Tibial nerve (tissue), 4 donors: ENCODE measurements at regions not wholly inside any gene's neighbourhood (a gene's known extent, or its start where the extent isn't known, plus 50 kb on each side); places are given as distances from the start of the nearest gene placed in this dataset.

Experiments
- DNase-seq, 2 donors: peaks; one replicate each; pipeline ENCODE4 v3.0.0-alpha.2; 2019; ENCODE audit warnings: low spot score in 2 of 2
- H3K27ac ChIP-seq, 4 donors: fragments of 200-600 bp; sonication (generic) in 3 of 4; one replicate each; pipeline ENCODE4 v1.5.1; 2017 to 2019; ENCODE audit warnings: mild to moderate bottlenecking in 1 of 4
- H3K27me3 ChIP-seq, 2 donors: fragments of 200-600 bp; sonication (generic) in 1 of 2; one replicate each; pipeline versions ENCODE4 v1.5.1 to v1.6.0; 2017 to 2019
- H3K36me3 ChIP-seq, 3 donors: fragments of 200-600 bp; sonication (generic); one replicate each; pipeline ENCODE4 v1.5.1; 2018 to 2019
- H3K4me1 ChIP-seq, 4 donors: fragments of 200-600 bp; sonication (generic) in 3 of 4; one replicate each; pipeline ENCODE4 v1.5.1; 2017 to 2019
- H3K4me3 ChIP-seq, 4 donors: fragments of 200-600 bp; sonication (generic) in 3 of 4; one replicate each; pipeline ENCODE4 v1.5.1; 2017 to 2019; ENCODE audit warnings: mild to moderate bottlenecking in 1 of 4, moderate library complexity in 1 of 4
- H3K9me3 ChIP-seq, 4 donors: fragments of 200-600 bp; sonication (generic) in 3 of 4; one replicate each; pipeline ENCODE4 v1.5.1; 2017 to 2019
- EP300 ChIP-seq, 2 donors: sonication (generic); formaldehyde crosslinking; IDR thresholded peaks; one replicate each; pipeline ENCODE4 v1.6.1; 2017; ENCODE audit warnings: antibody characterized with exemption in 2 of 2, mild to moderate bottlenecking in 1 of 2
- POLR2A ChIP-seq, 2 donors: fragments of 450-650 bp; IDR thresholded peaks; one replicate each; pipeline ENCODE4 v1.6.1; 2017; ENCODE audit warnings: antibody characterized with exemption in 2 of 2, mild to moderate bottlenecking in 2 of 2, moderate library complexity in 2 of 2
- WGBS, 2 donors: methylation state at CpG; one replicate each; pipeline ENCODE4 v1.1.5; 2018; 5-methylcytosine and 5-hydroxymethylcytosine counted together
- TF ChIP-seq, protein P1 (sequence below), 5 experiments: fragments of 200-600 bp in 3 of 5; fragments of 450-650 bp in 2 of 5; sonication (generic) in 3 of 5; IDR thresholded peaks; one replicate each; pipeline ENCODE4 v1.5.1; 2016 to 2019; ENCODE audit warnings: antibody characterized with exemption in 5 of 5, mild to moderate bottlenecking in 3 of 5, moderate library complexity in 2 of 5

GRCh38 chr10:4058514-4059029 lies 273.6 kb upstream of the KLF6 start:
- TF ChIP-seq, protein P1, sequence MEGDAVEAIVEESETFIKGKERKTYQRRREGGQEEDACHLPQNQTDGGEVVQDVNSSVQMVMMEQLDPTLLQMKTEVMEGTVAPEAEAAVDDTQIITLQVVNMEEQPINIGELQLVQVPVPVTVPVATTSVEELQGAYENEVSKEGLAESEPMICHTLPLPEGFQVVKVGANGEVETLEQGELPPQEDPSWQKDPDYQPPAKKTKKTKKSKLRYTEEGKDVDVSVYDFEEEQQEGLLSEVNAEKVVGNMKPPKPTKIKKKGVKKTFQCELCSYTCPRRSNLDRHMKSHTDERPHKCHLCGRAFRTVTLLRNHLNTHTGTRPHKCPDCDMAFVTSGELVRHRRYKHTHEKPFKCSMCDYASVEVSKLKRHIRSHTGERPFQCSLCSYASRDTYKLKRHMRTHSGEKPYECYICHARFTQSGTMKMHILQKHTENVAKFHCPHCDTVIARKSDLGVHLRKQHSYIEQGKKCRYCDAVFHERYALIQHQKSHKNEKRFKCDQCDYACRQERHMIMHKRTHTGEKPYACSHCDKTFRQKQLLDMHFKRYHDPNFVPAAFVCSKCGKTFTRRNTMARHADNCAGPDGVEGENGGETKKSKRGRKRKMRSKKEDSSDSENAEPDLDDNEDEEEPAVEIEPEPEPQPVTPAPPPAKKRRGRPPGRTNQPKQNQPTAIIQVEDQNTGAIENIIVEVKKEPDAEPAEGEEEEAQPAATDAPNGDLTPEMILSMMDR (IDR thresholded peaks at IDR 0.05) = no peak
- peak; percentile 50 to 66 for TF ChIP-seq EP300 (IDR thresholded peaks at IDR 0.05)
- peaks cover 0 to 29% (median 8%) of the 10 kb centered on the region in 4 donors for H3K4me1 ChIP-seq
- 75 to 80% methylated on average over 10 of the region's 10 CpGs for WGBS, 2 donors
- no peaks in the 10 kb centered on the region for H3K27me3 ChIP-seq
- DNase-seq = no peak
- no peaks in the 10 kb centered on the region for H3K9me3 ChIP-seq
- no peaks in the 10 kb centered on the region for H3K36me3 ChIP-seq
- H3K4me3 ChIP-seq = no peak overlapping the region
- H3K27ac ChIP-seq = no peak overlapping the region

DNA sequence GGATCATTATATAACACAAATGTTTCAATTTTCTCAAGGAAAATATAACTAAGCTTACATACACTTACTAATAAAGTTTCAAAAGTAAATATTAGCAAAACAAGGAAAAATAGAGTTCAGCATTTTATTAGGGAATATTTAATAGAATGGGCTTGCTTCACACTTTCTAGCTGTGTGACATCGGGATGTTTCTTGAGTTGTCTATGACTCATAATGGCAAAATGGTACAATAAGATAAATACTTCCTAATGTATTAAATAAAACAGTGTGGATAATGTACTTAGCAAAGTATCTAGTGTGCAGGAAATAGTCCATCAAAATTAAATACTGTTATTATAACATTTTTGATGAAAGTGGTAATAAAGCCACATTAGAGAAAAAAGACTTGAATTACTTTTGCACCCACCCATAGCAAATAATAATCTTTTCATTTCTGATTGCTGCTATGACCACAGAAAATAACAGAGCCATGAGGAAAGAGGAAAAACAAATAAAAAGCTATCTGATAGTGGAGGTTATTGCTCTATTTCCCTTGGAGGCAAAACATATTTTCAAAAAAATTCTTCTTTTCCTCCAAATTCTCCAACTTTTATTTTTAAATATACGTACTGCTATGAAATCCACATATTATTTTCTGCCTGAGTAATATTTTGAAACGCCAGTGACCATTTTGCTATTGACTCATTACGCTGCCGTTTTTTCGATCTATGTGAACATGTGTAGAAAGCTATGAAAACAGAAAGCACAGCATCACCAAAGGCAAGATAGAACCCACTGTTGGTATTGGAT lies 272.9 kb upstream of the KLF6 start:
- Histone ChIP-seq H3K4me3 (no peak overlapping the region), H3K9me3 (no peaks in the 10 kb centered on the region), H3K27ac (no peak overlapping the region), H3K27me3 (no peaks in the 10 kb centered on the region), H3K36me3 (no peaks in the 10 kb centered on the region), H3K4me1 (peaks cover 0 to 29% (median 8%) of the 10 kb centered on the region in 4 donors)
- DNase-seq = no peak
- 77 to 80% methylated on average over 6 of the region's 6 CpGs for WGBS, 2 donors
- TF ChIP-seq, protein P1 (IDR thresholded peaks at IDR 0.05) = no peak
- TF ChIP-seq POLR2A (IDR thresholded peaks at IDR 0.05) (no peak), EP300 (IDR thresholded peaks at IDR 0.05) (no peak)

DNA sequence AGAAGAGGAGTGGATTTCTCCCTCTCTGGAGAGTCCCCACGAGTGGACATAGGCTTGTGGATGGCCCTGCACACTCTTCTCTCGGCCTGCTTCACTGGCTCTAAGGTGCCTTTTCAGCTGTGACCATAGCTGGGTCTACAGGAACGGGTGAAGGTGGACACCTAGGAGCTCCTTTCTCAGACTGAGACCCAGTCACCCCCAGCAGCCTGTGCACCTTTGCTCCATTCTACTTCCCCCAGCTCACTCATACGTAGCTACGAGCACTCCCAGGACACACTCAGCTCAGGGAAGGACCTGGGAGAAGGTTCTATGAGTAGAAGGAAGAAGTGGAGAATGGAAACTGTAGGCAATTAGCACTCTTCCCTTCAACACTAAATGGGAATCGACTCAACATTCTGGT lies 272.0 kb upstream of the KLF6 start:
- Histone ChIP-seq H3K27ac (no peak overlapping the region), H3K4me1 (peaks cover 0 to 29% (median 11%) of the 10 kb centered on the region in 4 donors), H3K27me3 (no peaks in the 10 kb centered on the region), H3K4me3 (no peak overlapping the region), H3K36me3 (no peaks in the 10 kb centered on the region), H3K9me3 (no peaks in the 10 kb centered on the region)
- DNase-seq = no peak
- WGBS, 2 donors = 84 to 90% methylated on average over 6 of the region's 6 CpGs
- no peak for TF ChIP-seq EP300 (IDR thresholded peaks at IDR 0.05)
- no peak for TF ChIP-seq POLR2A (IDR thresholded peaks at IDR 0.05)
- TF ChIP-seq, protein P1 (IDR thresholded peaks at IDR 0.05) = no peak

- Histone ChIP-seq H3K9me3 (no peaks in the 10 kb centered on the region), H3K27ac (no peak overlapping the region), H3K36me3 (no peaks in the 10 kb centered on the region), H3K4me1 (peaks cover 0 to 34% (median 10%) of the 10 kb centered on the region in 4 donors), H3K27me3 (no peaks in the 10 kb centered on the region), H3K4me3 (no peak overlapping the region)
- TF ChIP-seq, protein P1 (IDR thresholded peaks at IDR 0.05) = no peak
- TF ChIP-seq POLR2A (IDR thresholded peaks at IDR 0.05) (no peak), EP300 (IDR thresholded peaks at IDR 0.05) (no peak)
- WGBS, 2 donors = 92 to 93% methylated on average over 6 of the region's 6 CpGs
- no peak for DNase-seq
Measured at GRCh38 chr10:4054656-4055435, 269.8 kb upstream of the KLF6 start.

DNA sequence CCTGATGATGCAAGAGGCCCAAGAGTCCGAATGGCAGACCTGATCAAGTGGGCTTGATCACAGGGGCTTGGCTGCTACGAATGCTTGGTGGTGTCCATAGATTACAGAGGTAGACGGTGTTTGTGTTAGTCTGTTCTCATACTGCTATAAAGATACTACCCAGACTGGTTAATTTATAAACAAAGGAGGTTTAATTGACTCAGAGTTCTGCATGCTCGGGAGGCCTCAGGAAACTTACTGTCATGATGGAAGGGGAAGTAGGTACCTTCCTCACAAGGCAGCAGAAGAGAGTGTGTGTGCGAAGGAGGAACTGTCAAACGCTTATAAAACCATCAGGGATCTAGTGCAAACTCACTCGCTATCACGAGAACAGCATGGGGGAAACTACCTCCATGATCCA lies 268.9 kb upstream of the KLF6 start:
- no peak for DNase-seq
- H3K4me1 ChIP-seq = peaks cover 0 to 31% (median 10%) of the 10 kb centered on the region in 4 donors
- TF ChIP-seq POLR2A (IDR thresholded peaks at IDR 0.05) (no peak), EP300 (IDR thresholded peaks at IDR 0.05) (no peak)
- TF ChIP-seq, protein P1 (IDR thresholded peaks at IDR 0.05) = no peak
- H3K27me3 ChIP-seq = no peaks in the 10 kb centered on the region
- H3K4me3 ChIP-seq = no peak overlapping the region
- no peaks in the 10 kb centered on the region for H3K9me3 ChIP-seq
- no peaks in the 10 kb centered on the region for H3K36me3 ChIP-seq
- 81 to 86% methylated on average over 8 of the region's 8 CpGs for WGBS, 2 donors
- no peak overlapping the region for H3K27ac ChIP-seq
